HG03378 (cell line): ENCODE measurements at regions not wholly inside any gene's neighbourhood (a gene's known extent, or its start where the extent isn't known, plus 50 kb on each side); places are given as distances from the start of the nearest gene placed in this dataset.

Experiments used
- ATAC-seq: cut with Tn5 transposase; IDR thresholded peaks from one replicate; pipeline ENCODE4 v1.9.1; 2021; ENCODE audit warnings: mild to moderate bottlenecking, moderate library complexity; ENCODE audit not compliant: unreplicated experiment

DNA sequence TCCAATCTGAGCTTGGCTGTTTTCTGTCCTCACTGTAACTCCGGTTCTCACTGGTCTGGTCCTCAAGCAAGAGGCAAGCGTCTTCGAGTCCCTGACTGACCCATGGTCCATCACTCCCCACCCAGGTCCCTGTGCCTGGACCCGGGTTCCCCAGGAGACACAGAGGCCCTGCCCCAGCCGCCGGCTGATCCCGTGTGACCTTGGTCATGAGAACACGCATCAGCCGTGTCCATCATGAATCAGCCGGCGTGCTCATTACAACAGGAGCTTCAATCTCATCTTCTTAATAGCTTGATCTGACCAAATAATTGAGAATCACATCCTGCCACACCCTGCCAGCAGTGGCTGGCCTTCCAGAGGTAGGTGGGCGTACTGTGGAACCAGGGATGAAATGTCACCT is 545.1 kb downstream of the BRD1 start:
- ATAC-seq, result no peak

DNA sequence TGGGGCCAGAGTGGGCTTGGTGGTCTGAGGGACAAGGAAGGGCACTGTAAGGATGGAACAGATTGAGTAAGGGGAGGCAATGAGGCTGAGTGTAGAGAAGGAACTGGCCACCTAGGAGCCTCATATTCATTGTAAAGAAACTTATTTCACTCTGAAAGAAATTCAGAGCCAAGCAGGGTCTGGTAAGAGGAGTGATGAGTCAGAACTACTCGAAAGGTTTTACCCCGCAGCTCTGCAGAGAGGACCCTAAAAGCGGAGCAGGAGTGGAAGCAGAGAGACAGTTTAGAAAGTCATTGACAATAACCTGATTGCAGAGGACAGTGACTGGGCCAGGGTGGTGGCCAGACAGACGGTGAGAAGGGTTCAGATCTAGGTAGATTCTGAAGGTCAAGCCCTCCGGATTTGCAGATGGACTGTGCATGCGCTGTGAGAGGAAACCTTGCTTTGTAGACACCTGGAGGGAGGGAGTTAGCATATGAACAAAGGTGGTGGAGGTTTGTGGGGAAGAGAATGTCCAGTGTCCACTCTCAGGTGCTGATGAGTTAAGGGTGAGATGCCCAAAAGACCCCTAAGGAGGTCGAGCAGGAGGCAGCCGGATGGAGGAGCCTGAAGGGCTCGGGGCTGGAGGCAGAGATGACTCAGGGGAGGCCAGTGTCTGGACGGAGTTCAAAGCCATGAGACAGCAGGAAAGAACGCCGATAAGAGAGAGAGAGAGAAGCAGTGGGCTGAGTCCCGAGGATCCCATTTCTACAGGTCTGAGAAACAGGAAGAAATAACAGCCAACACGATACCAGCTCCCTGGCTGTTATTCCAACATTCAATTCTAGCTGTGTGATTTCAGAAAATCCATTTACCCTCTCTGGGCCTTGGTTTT is 546.0 kb downstream of the BRD1 start:
- ATAC-seq, result no peak

DNA sequence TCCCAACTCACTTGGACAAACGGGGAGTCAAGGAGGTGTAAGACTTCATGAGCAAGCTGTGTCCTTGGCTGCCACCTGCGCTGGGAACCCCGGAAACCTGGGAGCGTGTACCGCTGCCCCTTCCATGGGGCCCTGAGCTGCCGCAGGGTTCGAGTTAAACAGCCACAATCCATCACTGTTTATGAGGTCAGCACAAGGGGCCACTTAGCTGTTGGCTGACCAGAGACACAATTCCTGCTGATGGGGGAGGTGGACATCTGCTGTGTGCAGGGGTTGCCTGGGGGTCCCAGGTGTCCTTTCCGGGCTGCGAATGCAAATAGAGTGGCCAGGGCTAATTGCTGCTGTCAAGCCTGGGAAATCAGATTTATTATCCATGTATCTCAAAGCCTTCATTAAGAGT is 549.3 kb downstream of the BRD1 start:
- no peak for ATAC-seq

GRCh38 chr22:49276567-49276966 is 551.1 kb downstream of the BRD1 start:
- ATAC-seq, result no peak

- no peak for ATAC-seq
These were observed 552.8 kb downstream of the BRD1 start for GRCh38 chr22:49274754-49275380.

- ATAC-seq, result no peak
These were observed 555.0 kb downstream of the BRD1 start for GRCh38 chr22:49272546-49273125.

DNA sequence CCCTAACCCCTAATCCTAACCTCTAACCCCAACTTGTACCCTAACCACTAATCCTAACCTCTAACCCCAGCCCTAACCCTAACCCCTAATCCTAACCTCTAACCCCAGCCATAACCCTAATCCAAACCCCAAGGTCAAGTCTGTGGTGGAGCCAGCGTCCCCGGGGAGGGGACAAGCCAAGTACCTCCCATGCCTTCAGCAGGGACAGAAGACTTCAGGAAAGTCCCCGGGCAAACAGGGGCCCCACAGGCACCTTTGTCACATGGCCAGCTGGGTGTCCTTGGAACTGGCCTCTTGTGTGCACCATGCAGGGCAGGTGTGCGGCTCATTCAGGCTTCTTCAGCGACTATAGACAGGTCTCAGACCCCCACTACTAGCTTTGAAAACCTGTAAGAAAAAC is 555.8 kb downstream of the BRD1 start:
- no peak for ATAC-seq

DNA sequence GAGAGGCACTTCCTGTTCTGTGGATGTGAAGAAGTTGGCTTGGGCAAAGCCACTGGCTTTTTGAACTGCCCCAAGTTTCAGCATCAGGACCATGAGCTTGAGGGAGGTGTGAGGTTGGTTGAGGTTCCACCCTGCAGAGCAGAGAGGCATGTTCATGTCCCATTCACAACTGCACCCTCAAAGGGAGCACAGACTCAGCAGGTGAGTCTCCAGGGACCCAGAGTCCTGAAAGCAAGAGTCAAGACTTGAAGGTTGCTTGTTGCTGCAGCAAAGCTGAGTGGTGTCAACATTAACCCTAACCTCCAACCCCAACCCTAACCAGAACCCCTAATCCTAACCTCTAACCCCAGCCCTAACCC is 556.3 kb downstream of the BRD1 start:
- ATAC-seq, result no peak

- no peak for ATAC-seq
These were observed 556.9 kb downstream of the BRD1 start for GRCh38 chr22:49270595-49271368.

- ATAC-seq, result no peak
These were observed 557.7 kb downstream of the BRD1 start for GRCh38 chr22:49269928-49270327.

- no peak for ATAC-seq
These were observed 558.3 kb downstream of the BRD1 start for GRCh38 chr22:49269371-49269770.

- ATAC-seq, result no peak
These were observed 558.7 kb downstream of the BRD1 start for GRCh38 chr22:49268924-49269323.

DNA sequence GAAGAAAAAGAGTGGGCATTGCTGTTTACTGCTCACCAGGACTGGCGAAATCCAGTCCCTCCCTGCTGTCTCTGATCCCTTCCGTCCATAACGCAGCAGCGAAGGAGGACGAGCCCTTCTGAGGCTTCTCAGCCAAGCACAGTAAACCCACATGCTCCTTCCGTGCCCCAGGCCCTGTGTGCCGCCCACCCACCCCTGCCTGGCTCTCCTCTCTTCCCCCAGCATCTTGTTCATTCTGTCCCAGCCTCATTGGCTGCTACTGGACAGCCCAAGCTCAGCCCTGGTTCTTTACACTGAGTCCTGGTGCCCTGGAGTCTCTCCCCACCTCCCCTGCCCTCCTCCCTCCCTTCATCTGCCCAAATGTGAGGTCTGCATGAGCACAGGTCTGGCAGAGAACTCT is 559.7 kb downstream of the BRD1 start:
- no peak for ATAC-seq

DNA sequence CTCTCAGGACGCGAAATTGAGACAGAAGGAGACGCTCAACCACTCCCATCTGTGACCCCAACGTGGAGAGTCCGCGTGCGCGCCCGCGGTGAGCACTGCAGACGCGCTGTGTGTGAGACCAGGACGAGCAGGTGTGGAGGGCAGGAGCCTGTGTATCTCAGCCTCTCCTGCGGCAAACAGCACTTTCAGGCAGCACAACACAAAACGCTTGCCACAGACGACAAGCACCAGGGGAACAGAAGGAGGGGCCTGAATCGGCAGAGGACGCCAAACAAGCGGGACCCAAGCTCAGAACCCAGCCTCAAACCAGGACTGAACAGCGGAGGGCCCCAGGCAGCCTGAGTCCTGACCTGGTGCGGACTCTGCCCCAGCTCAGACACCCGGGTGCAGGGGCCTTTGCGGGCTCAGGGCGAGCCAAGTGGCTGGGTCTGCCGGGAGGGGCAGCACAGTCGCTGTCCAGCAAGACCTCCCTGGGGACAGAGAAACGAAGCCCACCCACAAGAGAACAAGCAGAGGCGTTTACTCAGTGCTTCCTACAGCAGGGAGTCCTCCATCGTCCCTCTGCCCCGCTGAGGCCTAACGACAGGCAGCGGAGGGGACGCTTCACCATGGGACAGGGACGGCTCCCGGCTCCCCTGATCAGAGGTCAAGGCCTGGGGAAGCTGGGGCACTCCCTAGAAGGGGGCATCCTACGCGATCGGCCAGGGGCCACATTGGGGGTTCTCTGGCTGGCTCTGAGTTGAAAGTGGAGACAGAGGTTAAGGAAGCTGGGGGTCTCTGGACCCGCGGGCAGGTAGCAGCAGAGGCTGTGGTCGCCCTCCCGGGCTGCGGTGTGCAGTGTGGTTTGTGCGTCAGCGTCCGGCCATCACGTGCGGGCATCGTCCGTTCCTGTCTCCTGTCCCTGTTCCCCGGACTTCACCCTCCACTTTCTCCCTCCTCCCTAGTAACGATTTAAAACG is 560.8 kb downstream of the BRD1 start:
- ATAC-seq, result no peak

GRCh38 chr22:49264696-49265095 is 563.0 kb downstream of the BRD1 start:
- no peak for ATAC-seq

DNA sequence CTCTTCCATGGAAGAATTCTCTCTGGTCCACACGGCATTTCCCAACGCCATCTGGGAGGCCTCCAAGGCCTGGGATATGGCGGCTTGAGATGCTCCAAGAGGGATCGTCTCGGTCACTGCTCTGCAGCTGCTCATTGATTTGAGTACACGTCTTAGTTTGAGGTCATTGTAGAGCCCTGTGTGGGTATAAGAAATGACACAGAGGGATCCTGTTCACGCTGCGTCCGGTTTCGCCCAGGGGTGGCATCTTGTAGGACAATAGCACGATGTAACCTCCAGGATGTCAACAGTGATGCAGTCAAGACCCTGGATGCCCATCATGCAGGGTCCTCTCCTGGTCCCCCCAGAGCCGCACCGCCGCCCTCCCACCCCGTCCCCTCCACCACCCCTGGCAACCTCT is 564.6 kb downstream of the BRD1 start:
- no peak for ATAC-seq

- no peak for ATAC-seq
These were observed 565.5 kb downstream of the BRD1 start for GRCh38 chr22:49262167-49262566.

GRCh38 chr22:49261616-49262015 is 566.1 kb downstream of the BRD1 start:
- ATAC-seq, result no peak

DNA sequence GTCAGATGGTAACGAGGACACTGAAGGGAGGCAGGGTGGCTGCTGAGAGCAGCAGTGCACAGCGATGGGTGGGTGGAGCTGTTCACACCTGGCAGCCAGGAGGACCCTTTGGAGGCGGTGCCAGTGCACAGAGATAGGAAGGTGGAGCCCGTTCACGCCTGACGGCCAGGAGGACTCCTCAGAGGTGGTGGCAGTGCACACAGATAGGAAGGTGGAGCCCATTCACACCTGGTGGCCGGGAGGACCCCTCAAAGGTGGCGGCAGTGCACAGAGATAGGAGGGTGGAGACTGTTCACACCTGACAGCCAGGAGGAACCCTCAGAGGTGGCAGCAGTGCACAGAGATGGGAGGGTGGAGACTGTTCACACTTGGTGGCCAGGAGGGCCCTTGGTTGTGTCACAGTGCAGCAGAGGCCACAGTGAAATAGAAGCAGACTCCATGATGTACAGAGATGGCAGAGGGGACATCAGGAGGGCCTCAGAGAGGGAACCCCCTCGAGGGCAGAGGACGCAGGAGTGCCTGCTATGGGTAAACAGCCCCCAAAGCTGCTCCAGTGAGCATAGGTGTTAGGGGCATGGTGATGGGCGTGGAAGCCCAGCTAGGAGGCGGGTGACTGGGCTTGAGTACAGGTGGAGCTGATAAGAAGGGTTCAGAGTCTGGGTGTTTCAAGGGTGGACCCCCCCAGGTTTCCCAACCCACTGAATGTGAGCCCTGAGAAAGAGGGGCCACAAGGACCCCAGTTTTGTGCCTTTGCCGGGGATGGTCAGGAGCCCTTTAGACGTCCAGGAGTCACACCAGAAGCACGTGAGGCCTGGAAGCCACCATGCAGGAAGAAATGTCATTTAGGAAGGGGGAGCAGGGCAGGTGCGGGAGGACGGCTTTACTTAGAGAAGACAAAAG is 566.7 kb downstream of the BRD1 start:
- ATAC-seq, result no peak
